ENCODE measurements at regions not wholly inside any gene's neighbourhood (a gene's known extent, or its start where the extent isn't known, plus 50 kb on each side); places are given as distances from the start of the nearest gene placed in this dataset.

- no peak for TF ChIP-seq POLR2A (IDR thresholded peaks at IDR 0.05)
Observed at GRCh38 chr1:48093147-48093546, 96.0 kb upstream of the TRABD2B start.

GRCh38 chr1:48092401-48092800 is 95.2 kb upstream of the TRABD2B start:
- DNase-seq (no peak), ATAC-seq (no peak)
- no peak overlapping the region for H3K27ac ChIP-seq
- in situ Hi-C loops (cut with MboI; ENCODE audit: low sequenced_read_pairs in 4 of 4) (no loop called here), intact Hi-C loops (cut with DNase I; ENCODE audit: low total_unique reads) (no loop called here)
- H3K36me3 ChIP-seq, result no peaks in the 10 kb centered on the region
- H3K27me3 ChIP-seq, result peaks cover 4 to 13% (median 12%) of the 10 kb centered on the region in 3 donors
- H3K9me3 ChIP-seq, result no peaks in the 10 kb centered on the region
- no peak overlapping the region for H3K4me3 ChIP-seq
- H3K4me1 ChIP-seq, result no peaks in the 10 kb centered on the region
- TF ChIP-seq POLR2A (IDR thresholded peaks at IDR 0.05), result no peak
- TF ChIP-seq, protein P1, sequence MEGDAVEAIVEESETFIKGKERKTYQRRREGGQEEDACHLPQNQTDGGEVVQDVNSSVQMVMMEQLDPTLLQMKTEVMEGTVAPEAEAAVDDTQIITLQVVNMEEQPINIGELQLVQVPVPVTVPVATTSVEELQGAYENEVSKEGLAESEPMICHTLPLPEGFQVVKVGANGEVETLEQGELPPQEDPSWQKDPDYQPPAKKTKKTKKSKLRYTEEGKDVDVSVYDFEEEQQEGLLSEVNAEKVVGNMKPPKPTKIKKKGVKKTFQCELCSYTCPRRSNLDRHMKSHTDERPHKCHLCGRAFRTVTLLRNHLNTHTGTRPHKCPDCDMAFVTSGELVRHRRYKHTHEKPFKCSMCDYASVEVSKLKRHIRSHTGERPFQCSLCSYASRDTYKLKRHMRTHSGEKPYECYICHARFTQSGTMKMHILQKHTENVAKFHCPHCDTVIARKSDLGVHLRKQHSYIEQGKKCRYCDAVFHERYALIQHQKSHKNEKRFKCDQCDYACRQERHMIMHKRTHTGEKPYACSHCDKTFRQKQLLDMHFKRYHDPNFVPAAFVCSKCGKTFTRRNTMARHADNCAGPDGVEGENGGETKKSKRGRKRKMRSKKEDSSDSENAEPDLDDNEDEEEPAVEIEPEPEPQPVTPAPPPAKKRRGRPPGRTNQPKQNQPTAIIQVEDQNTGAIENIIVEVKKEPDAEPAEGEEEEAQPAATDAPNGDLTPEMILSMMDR (IDR thresholded peaks at IDR 0.05 in 4 of 5, conservative IDR thresholded peaks at IDR 0.05 in 1 of 5), result no peak

More at GRCh38 chr1:48093147-48093546, 96.0 kb upstream of the TRABD2B start:
- Histone ChIP-seq H3K4me3 (no peak overlapping the region), H3K27me3 (peaks cover 4 to 13% (median 12%) of the 10 kb centered on the region in 3 donors), H3K36me3 (no peaks in the 10 kb centered on the region), H3K27ac (no peak overlapping the region), H3K4me1 (no peaks in the 10 kb centered on the region), H3K9me3 (no peaks in the 10 kb centered on the region)
- intact Hi-C loops (cut with DNase I; ENCODE audit: low total_unique reads), result no loop called here
- no peak for DNase-seq
- in situ Hi-C loops (cut with MboI; ENCODE audit: low sequenced_read_pairs in 4 of 4), result no loop called here
- no peak for ATAC-seq

DNA sequence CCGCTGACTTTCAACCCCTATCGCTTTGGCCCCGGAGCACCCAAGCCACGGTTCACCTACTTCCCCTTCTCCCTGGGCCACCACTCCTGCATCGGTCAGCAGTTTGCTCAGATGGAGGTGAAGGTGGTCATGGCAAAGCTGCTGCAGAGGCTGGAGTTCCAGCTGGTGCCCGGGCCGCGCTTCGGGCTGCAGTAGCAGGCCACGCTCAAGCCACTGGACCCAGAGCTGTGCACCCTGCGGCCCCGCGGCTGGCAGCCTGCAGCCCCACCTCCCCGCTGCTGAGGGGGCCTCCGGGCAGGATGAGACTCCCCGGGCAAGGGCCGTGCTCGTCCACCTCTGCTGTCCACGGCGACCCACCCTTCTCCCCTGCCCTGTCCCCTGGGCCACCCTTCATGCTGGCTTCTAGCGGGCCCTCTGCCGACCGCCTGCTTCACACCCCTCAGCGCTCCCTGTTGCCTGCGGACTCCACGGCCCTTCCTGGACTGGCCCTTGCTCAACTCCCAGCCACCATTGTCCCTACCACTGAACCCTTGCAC is 92.2 kb upstream of the TRABD2B start:
- DNase-seq (no peak), ATAC-seq (no peak)
- Histone ChIP-seq H3K27me3 (peaks cover 4 to 13% (median 12%) of the 10 kb centered on the region in 3 donors), H3K36me3 (no peaks in the 10 kb centered on the region), H3K27ac (no peak overlapping the region), H3K4me1 (no peaks in the 10 kb centered on the region), H3K9me3 (no peaks in the 10 kb centered on the region), H3K4me3 (no peak overlapping the region)
- intact Hi-C loops (cut with DNase I; ENCODE audit: low total_unique reads) (no loop called here), in situ Hi-C loops (cut with MboI; ENCODE audit: low sequenced_read_pairs in 4 of 4) (no loop called here)
- TF ChIP-seq, protein P1 (IDR thresholded peaks at IDR 0.05 in 4 of 5, conservative IDR thresholded peaks at IDR 0.05 in 1 of 5), result no peak
- TF ChIP-seq POLR2A (IDR thresholded peaks at IDR 0.05), result no peak

GRCh38 chr1:48084826-48085225 is 87.6 kb upstream of the TRABD2B start:
- ATAC-seq (no peak), DNase-seq (no peak)
- Histone ChIP-seq H3K27ac (no peak overlapping the region), H3K36me3 (no peaks in the 10 kb centered on the region), H3K4me3 (no peak overlapping the region), H3K27me3 (peaks cover 0 to 3% (median 0%) of the 10 kb centered on the region in 3 donors), H3K9me3 (no peaks in the 10 kb centered on the region), H3K4me1 (no peaks in the 10 kb centered on the region)
- in situ Hi-C loops (cut with MboI; ENCODE audit: low sequenced_read_pairs in 4 of 4), result no loop called here
- intact Hi-C loops (cut with DNase I; ENCODE audit: low total_unique reads), result no loop called here
- TF ChIP-seq, protein P1 (IDR thresholded peaks at IDR 0.05 in 4 of 5, conservative IDR thresholded peaks at IDR 0.05 in 1 of 5), result no peak
- TF ChIP-seq POLR2A (IDR thresholded peaks at IDR 0.05), result no peak

DNA sequence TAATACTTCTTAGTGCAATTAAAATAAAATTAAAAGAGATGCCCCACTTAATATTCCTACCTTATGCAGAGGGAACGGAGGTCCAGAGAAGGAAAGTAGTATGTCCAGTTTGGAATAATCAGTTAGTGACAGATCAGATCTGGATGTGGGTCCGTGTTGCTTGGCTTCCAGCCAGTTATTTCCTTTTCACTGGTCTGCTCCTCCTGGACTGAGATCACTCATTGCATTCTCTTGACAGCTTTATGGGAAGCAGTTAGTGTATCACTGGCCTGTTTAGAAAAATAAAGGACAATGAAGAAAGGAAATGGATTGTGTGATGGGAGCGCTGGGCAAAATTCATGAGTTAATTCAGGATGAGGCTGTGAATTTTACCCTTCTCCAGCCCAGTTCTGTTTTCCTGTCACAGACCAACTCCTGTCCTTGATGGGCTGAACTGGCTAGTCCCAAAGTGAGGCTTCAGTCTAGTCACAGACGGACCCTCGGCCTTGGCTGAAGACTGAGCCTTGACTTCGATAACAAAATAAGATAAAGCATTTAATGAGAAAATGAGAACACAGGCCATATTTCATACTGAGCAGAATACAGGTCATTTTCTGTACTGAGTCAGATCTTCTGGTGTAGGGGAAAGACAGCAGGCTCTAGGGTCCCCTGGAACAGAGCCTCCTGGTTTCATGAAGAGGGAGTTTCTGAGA is 85.2 kb upstream of the TRABD2B start:
- H3K4me1 ChIP-seq, result no peaks in the 10 kb centered on the region
- H3K36me3 ChIP-seq, result no peaks in the 10 kb centered on the region
- H3K9me3 ChIP-seq, result no peaks in the 10 kb centered on the region
- no peak for DNase-seq
- in situ Hi-C loops (cut with MboI; ENCODE audit: low sequenced_read_pairs in 4 of 4) (no loop called here), intact Hi-C loops (cut with DNase I; ENCODE audit: low total_unique reads) (no loop called here)
- no peaks in the 10 kb centered on the region for H3K27me3 ChIP-seq
- ATAC-seq, result no peak
- H3K27ac ChIP-seq, result no peak overlapping the region
- TF ChIP-seq, protein P1 (IDR thresholded peaks at IDR 0.05 in 4 of 5, conservative IDR thresholded peaks at IDR 0.05 in 1 of 5), result no peak
- no peak for TF ChIP-seq POLR2A (IDR thresholded peaks at IDR 0.05)
- no peak overlapping the region for H3K4me3 ChIP-seq
